DMS53 treated with DMSO at 0.1 percent for 48 hours (cell line): ENCODE measurements at regions not wholly inside any gene's neighbourhood (a gene's known extent, or its start where the extent isn't known, plus 50 kb on each side); places are given as distances from the start of the nearest gene placed in this dataset.
"Not testable (repeated sequence)": the region's sequence is repeated elsewhere in the genome, so short reads cannot be mapped to it uniquely, and the experiment has no call there.

ENCODE experiments used
- DNase-seq: peaks from one replicate; lab custom pipeline; 2025; ENCODE audit not compliant: unreplicated experiment; lab: John Stamatoyannopoulos, UW

GRCh38 chr5:124203303-124203702, 543.1 kb downstream of the ZNF608 start:
- DNase-seq = no peak

DNA sequence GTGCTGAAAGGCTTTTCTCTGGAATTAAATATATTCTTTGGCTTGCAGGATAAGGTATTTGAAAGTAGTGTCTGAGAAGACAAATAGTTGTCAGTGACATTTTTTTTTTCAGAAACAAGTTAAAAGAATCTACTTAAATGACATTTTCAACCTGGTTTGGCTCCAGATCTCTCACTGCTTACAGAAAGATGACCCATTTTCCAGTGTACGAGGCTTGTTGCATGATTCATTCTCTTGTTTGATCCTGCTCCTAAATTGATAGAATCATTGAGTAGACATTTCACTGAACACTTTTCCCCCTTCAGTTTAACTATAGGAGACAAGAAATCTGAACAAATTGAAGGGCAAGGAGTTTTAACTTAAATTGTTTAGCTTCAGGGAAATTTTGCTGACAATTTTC, 546.1 kb downstream of the ZNF608 start:
- DNase-seq = no peak

GRCh38 chr5:124199893-124200292, 546.5 kb downstream of the ZNF608 start:
- no peak for DNase-seq

DNA sequence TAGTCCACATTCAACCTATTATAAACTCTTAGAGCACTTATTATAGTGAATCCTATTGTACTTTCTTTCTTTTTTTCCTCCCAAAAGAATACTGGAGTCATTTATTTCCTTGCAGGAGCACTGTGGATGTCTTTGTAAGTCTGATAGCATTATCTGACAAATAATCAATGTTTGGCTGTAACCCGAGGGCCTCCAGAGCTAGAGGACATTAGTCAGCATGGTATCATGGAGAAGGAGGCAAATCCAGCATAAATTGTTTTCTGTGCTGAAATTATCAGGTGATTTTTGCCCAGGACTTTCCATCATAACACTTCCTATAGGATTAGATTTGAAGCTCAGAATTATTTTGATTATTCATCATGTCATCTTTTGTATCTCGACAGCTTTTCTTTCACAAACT, 551.0 kb downstream of the ZNF608 start:
- no peak for DNase-seq

DNA sequence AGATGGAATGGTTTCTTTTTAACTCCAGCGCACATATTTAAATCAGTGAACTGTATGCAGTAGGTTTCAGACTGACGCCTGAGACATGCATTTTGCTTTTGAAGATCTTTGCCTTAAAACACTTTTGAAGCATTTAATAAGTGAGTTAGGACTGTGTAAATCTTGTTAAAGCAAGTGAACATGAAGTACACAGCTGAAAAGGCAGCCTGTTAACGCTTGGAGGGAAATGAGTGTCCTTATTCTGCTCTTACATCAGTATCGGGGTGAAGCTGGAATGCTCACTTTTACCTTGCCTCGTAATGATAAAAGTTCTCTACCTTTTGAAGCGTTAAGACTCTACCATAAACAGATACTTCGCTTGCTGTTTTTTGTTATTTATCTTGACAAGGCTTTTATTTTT, 552.2 kb downstream of the ZNF608 start:
- no peak for DNase-seq

DNA sequence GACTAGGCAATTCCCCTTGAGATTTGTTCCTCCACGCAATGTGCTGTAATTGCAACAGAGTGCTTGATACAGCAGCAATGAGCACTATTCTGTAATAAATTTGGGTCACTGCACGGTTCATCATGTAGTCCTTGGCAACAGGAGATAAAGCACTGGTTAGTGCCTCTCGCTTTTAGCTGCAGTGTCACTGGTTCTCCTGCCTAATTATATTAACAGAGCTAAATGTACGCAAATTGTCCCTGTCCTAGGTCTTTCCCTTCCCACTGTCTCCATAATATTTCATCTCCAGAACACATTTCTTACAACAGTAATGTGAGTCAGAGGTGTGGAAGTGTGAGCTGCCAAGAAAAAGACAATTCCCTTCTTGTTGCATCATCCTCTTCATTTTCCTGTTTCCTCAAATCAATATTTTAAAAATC, 553.1 kb downstream of the ZNF608 start:
- no peak for DNase-seq

GRCh38 chr5:124192716-124193115, 553.7 kb downstream of the ZNF608 start:
- no peak for DNase-seq

GRCh38 chr5:124185716-124186115, 560.7 kb downstream of the ZNF608 start:
- DNase-seq = no peak

DNA sequence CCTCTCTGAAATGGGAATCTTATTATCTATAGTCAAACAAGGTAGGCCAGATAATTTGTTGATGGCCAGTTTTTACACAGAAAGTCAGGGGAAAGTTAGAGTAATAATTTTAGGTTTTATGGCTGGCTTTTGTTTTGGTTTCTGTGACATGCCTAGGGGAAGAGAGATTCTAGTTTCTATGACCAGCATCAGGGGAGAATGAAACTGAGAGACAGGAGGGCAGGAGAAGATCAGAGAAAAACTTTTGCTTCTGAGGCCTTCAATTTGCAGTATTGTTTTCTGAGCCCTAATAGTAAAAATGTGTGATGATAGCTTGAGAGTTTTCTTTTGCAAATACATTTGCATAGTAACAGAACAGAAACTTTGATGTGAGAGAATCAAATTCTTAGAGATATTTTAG, 564.3 kb downstream of the ZNF608 start:
- DNase-seq = no peak

DNA sequence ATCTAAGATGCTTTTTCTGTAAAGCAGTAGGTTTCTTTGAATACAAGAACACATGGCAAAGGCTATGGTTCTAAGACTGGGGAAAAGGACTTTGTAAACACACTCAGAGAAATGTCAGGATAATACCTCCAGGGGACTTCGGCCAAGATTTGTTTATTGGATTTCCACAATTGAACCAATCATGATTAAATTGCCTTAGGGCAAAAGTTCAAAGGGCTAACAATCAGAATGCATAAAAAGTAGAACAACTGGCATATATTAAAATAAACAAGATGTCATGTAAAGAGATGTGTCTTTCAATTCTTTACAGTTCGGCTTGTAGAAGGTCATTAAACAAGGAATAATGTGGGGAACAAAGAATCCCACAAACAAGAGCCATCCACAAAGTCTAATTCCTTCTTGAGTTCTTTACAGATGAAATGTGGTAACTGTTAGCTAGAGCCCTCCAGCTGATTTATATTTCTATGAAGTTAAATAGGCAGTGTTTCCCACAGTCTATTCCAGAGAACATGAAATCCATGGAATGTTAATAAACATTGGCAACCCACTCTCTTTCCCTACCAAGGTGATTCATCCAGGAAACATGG, 565.5 kb downstream of the ZNF608 start:
- no peak for DNase-seq

DNA sequence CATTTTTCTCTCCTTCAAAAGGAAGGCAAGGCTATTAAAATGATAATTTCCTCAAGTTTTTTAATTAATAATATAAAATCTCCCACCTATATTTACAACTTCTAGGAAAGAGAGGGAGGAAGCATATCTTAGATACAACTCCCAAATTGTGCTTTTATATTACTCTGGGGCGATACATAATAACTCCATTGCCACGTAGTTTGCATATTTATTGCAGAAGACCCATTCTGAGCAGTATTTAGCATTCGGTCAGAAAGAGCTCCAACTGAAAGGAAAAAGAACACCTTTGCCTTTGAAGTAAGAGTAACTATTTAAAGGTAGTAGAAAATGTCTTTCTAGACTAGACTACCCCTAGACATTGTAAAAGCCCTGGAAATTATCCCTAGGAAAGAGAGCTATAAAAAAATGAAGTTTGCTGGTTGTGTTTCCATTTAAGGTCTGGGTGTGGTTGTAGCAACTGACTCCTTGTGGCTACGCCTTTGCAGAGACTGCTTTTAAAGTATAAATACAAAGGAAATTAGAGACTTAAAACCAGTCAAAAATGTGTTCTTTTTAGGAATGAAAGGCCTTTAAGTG, 566.1 kb downstream of the ZNF608 start:
- no peak for DNase-seq

- DNase-seq = no peak
These were observed 566.6 kb downstream of the ZNF608 start for GRCh38 chr5:124179819-124180218.

GRCh38 chr5:124178050-124178449, 568.4 kb downstream of the ZNF608 start:
- no peak for DNase-seq

DNA sequence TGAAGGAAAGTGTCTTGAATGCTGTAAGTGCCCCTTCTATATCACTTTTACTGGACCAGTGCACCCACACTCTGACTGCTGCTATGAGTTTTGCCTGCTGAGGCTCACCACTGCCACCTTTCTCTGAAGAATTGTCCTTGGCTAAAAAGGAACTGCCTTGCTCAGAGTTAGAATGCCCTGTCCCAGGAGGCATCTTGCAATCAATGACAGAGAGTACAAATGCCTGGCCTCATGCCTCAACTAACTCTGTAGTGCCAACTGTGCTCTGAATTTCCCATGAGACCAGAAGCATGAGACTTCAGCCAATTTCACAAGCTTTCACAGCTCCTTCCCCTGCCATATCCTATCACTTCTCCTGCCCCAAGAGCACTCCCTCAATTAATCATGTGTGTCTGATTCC, 569.7 kb downstream of the ZNF608 start:
- no peak for DNase-seq

DNA sequence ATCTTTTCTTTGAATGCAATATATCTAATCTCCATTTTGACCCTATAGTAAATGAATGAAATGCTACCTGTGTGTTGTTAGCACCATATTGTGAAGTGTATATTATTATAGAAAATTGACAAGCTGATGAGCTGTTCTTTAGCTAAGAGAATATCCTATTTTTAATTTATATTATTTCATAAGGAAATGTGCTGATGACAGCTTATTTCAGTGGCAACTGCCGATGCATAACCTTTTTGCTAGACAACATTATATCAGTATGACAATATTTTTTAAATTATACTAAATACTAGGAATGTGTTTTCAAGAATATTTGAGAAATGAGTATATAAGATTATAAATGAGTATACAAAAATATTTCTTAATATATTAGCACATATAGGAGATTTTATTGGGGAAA, 573.1 kb downstream of the ZNF608 start:
- DNase-seq = no peak

GRCh38 chr5:124172389-124173003, 573.9 kb downstream of the ZNF608 start:
- DNase-seq = no peak

GRCh38 chr5:124168093-124168492, 578.3 kb downstream of the ZNF608 start:
- DNase-seq = not testable (repeated sequence)

- peak; percentile 82 for DNase-seq
These were observed 583.5 kb downstream of the ZNF608 start for GRCh38 chr5:124162767-124163532.

DNA sequence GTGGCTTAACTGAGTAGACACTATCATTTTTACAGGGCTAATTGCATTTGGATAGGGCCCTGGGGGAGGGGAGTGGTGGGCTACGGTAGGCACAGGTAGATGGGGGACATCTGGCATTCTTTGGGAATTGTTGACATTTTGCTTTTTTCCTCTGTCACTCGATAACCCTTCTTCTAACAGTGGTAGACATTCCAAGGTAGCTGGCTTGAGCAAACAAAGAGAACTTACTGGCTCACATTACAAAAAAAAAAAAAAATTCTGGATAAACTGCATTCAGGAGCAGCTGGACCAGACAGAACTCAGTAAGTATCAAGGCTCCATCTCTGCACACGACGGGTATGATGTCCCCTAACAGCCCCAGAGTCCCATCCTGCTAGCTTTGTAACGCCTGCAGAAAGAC, 585.2 kb downstream of the ZNF608 start:
- DNase-seq = no peak

GRCh38 chr5:124160265-124160664, 586.2 kb downstream of the ZNF608 start:
- DNase-seq = no peak

- no peak for DNase-seq
These were observed 589.1 kb downstream of the ZNF608 start for GRCh38 chr5:124157320-124157719.

- DNase-seq = no peak
These were observed 589.9 kb downstream of the ZNF608 start for GRCh38 chr5:124156415-124156996.
